ENCODE measurements at regions not wholly inside any gene's neighbourhood (a gene's known extent, or its start where the extent isn't known, plus 50 kb on each side); places are given as distances from the start of the nearest gene placed in this dataset.

GRCh38 chr5:175579742-175580432 is 78.0 kb upstream of the HRH2 start:
- ChIA-PET POLR2A (no interaction called here), CTCF (interaction anchor here (1.0 to 1.5 kb wide), 5 partner anchors 46 to 150 kb away, joined by 3 to 4 read pairs (median 3); no protein-coding TSS in a partner anchor)
- Histone ChIP-seq H3K4me2 (no peak overlapping the region), H3K4me1 (no peaks in the 10 kb centered on the region), H3K9me3 (0 out of 3 replicates have a peak, but pooled peaks cover 7% of the 10 kb centered on the region), H3K4me3 (no peak overlapping the region), H3K27ac (no peak overlapping the region)
- DNase-seq (ENCODE audit: low read depth in 1 of 2, low spot score in 1 of 2) (no peak), FAIRE-seq (no peak), ATAC-seq (no peak)
- no peak for TF ChIP-seq ZSCAN20 (CRISPR knock-in tag; IDR thresholded peaks at IDR 0.05)
- no peak for TF ChIP-seq CHD4 (IDR thresholded peaks at IDR 0.05; ENCODE audit: borderline replicate concordance)
- no peak for TF ChIP-seq MYC (IDR thresholded peaks at IDR 0.05; ENCODE audit: borderline replicate concordance, low read length)
- no peak for TF ChIP-seq SREBF2 (IDR thresholded peaks at IDR 0.05)
- no peak for TF ChIP-seq KDM5A (IDR thresholded peaks at IDR 0.05)
- TF ChIP-seq ZNF302 (CRISPR knock-in tag; IDR thresholded peaks at IDR 0.05), result no peak
- TF ChIP-seq TFCP2L1 (CRISPR knock-in tag; IDR thresholded peaks at IDR 0.05), result no peak
- TF ChIP-seq FOSB (CRISPR knock-in tag; IDR thresholded peaks at IDR 0.05), result no peak
- no peak for TF ChIP-seq HES2 (IDR thresholded peaks at IDR 0.05)
- TF ChIP-seq REST (IDR thresholded peaks at IDR 0.05), result no peak
- no peak for TF ChIP-seq MAFK (IDR thresholded peaks at IDR 0.05; ENCODE audit: partially characterized antibody)
- 54% methylated on average over 11 of the region's 11 CpGs for WGBS (ENCODE audit: missing lambda C conversion rate)

- Histone ChIP-seq H3K4me1 (no peaks in the 10 kb centered on the region), H3K27ac (no peak overlapping the region), H3K4me3 (no peak overlapping the region), H3K9me3 (peaks cover 18% of the 10 kb centered on the region; the same call in 1 of the 3 replicates), H3K4me2 (no peak overlapping the region)
- TF ChIP-seq HOXB13 (CRISPR knock-in tag; IDR thresholded peaks at IDR 0.05; ENCODE audit: low read depth) (no peak), TFCP2L1 (CRISPR knock-in tag; IDR thresholded peaks at IDR 0.05) (no peak), ZC3H11A (IDR thresholded peaks at IDR 0.05) (no peak), CEBPB (IDR thresholded peaks at IDR 0.05) (no peak), GATA3 (IDR thresholded peaks at IDR 0.05; ENCODE audit: borderline replicate concordance) (no peak), FOSB (CRISPR knock-in tag; IDR thresholded peaks at IDR 0.05) (no peak), KDM5A (IDR thresholded peaks at IDR 0.05) (no peak), FOXS1 (CRISPR knock-in tag; IDR thresholded peaks at IDR 0.05) (no peak)
- ChIA-PET POLR2A (no interaction called here), CTCF (no interaction called here)
- ATAC-seq, result no peak
- DNase-seq (ENCODE audit: low read depth in 1 of 2, low spot score in 1 of 2), result no peak
- WGBS (ENCODE audit: missing lambda C conversion rate), result 38% methylated on average over 4 of the region's 4 CpGs
- no peak for FAIRE-seq
Measured at GRCh38 chr5:175582697-175583096, 75.2 kb upstream of the HRH2 start.

GRCh38 chr5:175585567-175585966 is 72.3 kb upstream of the HRH2 start:
- CTCF ChIA-PET, result no interaction called here
- POLR2A ChIA-PET, result no interaction called here
- H3K4me1 ChIP-seq, result no peaks in the 10 kb centered on the region
- no peak for TF ChIP-seq CTCF (IDR thresholded peaks at IDR 0.05)
- TF ChIP-seq POLR2A (IDR thresholded peaks at IDR 0.05; ENCODE audit: low read length), result no peak
- TF ChIP-seq TFCP2L1 (CRISPR knock-in tag; IDR thresholded peaks at IDR 0.05), result no peak
- TF ChIP-seq CHD2 (IDR thresholded peaks at IDR 0.05; ENCODE audit: low read length, partially characterized antibody), result no peak
- TF ChIP-seq REST (IDR thresholded peaks at IDR 0.05), result no peak
- TF ChIP-seq MAFK (IDR thresholded peaks at IDR 0.05; ENCODE audit: partially characterized antibody), result no peak
- TF ChIP-seq BHLHE40 (IDR thresholded peaks at IDR 0.05; ENCODE audit: low read depth, low read length), result no peak
- no peak overlapping the region for H3K4me3 ChIP-seq
- H3K9me3 ChIP-seq, result peaks cover 18% of the 10 kb centered on the region; the same call in 1 of the 3 replicates
- H3K4me2 ChIP-seq, result no peak overlapping the region
- FAIRE-seq (no peak), ATAC-seq (no peak), DNase-seq (ENCODE audit: low read depth in 1 of 2, low spot score in 1 of 2) (no peak)
- whole genome bisulfite sequencing (ENCODE audit: missing lambda C conversion rate), result 0% methylated on average over 5 of the region's 5 CpGs
- H3K27ac ChIP-seq, result no peak overlapping the region
